Cerebellar nuclear complex (tissue), 1 donor: ENCODE measurements at regions not wholly inside any gene's neighbourhood (a gene's known extent, or its start where the extent isn't known, plus 50 kb on each side); places are given as distances from the start of the nearest gene placed in this dataset.
"Not testable (repeated sequence)": the region's sequence is repeated elsewhere in the genome, so short reads cannot be mapped to it uniquely, and the experiment has no call there.

Experiments
- DNase-seq, 2 experiments: peaks; one replicate each; lab custom pipeline; 2025; lab: John Stamatoyannopoulos, UW

- not testable (repeated sequence) for DNase-seq
These were observed 257.2 kb downstream of the CRLF2 start for GRCh38 chrX:955168-955781.

- DNase-seq, result no peak
These were observed 258.5 kb downstream of the CRLF2 start for GRCh38 chrX:953879-954482.

- DNase-seq, result no peak
These were observed 259.6 kb downstream of the CRLF2 start for GRCh38 chrX:952816-953215.

GRCh38 chrX:947262-947661 is 265.2 kb downstream of the CRLF2 start:
- DNase-seq, result not testable (repeated sequence)

GRCh38 chrX:943035-943434 is 269.4 kb downstream of the CRLF2 start:
- no peak for DNase-seq

GRCh38 chrX:940691-941090 is 271.8 kb downstream of the CRLF2 start:
- no peak for DNase-seq

- DNase-seq, result no peak
These were observed 275.3 kb downstream of the CRLF2 start for GRCh38 chrX:936979-937769.

- DNase-seq, result no peak
These were observed 278.8 kb downstream of the CRLF2 start for GRCh38 chrX:933611-934010.

DNA sequence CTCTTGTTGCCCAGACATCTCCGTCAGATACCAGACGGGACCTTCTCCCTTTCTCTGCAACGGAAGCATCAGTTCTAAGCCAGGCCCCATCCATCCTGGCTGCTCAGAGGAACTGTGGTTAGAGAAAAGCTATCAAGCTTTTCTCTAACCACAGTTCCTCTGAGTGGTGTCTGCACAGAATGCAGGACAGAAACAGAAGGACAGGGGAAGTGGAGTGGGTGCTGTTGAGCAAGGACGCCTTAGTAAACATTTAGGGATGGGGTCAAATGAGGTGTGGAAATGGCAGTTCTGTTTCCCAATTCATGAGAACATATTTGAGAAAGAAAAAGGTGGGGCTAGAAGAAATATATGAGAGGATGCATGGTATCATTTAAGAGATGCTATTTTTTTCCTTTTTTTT is 283.8 kb downstream of the CRLF2 start:
- no peak for DNase-seq

DNA sequence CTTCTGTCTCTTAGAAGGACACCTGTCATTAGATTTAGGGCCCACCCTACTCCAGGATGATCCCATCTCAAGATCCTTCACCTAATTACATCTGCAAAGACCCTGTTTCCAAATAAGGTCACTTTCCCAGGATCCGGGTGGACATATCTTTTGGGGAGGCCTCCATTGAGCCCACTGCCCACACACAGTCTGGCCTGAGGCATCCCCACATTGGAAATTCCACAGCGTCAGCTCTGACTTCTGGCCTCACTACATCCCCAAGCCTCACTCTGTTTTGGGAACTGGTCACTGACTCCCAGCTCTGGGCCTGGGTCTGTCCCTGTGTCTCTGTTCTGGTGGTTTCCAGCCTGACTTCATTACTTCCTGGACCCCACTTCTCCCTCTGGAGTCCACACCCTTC is 285.5 kb downstream of the CRLF2 start:
- no peak for DNase-seq

- DNase-seq, result no peak
These were observed 286.4 kb downstream of the CRLF2 start for GRCh38 chrX:926070-926469.

GRCh38 chrX:925652-926061 is 286.8 kb downstream of the CRLF2 start:
- DNase-seq, result no peak

- DNase-seq, result no peak
These were observed 287.4 kb downstream of the CRLF2 start for GRCh38 chrX:925094-925493.

GRCh38 chrX:924017-924416 is 288.4 kb downstream of the CRLF2 start:
- no peak for DNase-seq

- DNase-seq, result no peak
These were observed 289.7 kb downstream of the SHOX start for GRCh38 chrX:920234-920799.

GRCh38 chrX:916230-916599 is 285.6 kb downstream of the SHOX start:
- DNase-seq, result no peak

DNA sequence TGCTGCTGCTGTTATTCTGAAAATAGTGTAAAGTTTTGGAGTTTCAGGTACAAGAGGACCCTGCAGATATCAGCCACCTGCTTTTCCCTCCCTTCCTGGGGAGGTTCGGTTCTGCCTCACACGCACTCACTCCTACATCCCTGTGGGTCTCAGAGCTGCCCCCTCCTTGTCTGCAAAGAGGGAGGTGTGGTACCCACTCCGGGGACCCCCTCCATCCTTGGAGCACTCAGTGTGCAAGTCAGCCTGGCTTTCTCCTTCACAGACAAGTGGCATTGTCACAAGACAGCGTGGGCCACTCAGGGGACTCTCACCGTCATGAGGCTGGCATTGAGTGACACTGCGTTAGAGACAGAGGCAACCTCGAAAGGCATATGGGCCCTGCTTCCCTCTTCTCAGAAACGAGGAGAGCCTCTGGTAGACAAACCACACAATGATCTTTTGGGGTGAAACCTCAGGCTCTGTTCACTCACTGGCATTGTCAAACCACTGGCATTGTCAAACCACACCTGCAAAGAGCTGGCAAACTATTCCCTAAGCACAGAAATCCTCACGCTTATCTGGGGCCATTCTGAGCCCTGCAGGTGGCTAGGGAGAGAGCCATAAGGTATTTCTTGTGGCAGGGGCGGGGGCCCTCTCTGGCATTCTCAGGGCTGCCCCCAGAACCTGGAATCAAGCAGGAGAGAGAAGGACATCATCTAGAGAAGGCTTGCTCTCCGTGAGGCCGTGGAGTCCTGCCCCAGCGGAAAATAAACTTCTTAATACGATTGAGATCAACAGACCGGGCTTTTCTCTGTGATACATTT is 285.0 kb downstream of the SHOX start:
- no peak for DNase-seq

DNA sequence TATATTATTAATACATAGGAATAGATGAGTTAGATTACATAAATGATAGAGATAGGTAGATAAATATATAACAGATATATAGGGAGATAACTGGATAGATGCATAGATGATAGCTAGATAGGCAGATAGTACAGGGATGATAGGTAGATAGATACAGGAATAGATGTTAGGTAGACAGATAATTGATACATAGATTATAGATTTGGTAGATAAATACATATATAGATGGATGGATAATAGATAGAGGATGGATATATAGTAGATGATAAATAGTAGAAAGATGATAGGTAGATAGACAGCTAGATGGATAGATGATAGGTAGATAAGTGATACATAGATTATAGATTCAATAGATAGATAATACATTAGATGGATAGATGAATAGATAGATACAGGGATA is 283.6 kb downstream of the SHOX start:
- DNase-seq, result no peak

GRCh38 chrX:912677-913076 is 282.1 kb downstream of the SHOX start:
- no peak for DNase-seq

DNA sequence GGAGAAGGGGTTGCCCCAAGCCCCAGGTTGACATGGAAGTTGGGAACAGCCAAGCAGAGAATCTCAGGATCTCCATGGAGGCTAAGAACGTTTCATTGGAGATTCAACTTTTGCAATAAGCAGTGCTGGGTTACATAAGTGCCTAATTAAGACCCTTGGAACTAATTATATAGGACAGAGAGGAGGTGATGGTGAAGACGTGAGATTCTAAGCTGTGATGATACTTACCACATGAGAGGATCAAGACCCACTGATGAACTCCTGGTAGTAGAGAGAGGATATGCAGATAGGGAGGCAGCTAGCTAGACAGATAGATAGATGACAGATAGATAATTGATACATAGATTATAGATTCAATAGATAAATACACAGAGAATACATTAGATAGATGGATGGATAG is 278.5 kb downstream of the SHOX start:
- not testable (repeated sequence) for DNase-seq

DNA sequence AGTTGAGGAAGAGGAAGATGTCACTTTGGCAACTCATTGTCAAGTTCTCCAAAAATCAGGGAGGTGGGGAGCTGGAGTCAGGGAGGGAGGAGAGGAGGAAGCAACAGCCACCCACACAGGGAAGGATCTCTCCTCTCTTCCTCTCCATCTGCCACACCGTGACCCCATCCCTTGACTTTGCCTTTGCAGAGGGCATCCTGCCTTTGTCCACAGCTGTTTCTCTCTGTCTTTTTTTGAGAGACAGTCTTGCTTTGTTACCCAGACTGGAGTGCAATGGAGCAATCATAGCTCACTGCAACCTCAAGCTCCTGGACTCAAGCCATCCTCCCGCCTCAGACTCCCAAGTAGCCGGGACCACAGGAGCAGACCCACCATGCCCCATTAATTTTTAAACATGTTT is 276.0 kb downstream of the SHOX start:
- DNase-seq, result no peak
